Sigmoid colon (tissue), 6 donors: ENCODE measurements at regions not wholly inside any gene's neighbourhood (a gene's known extent, or its start where the extent isn't known, plus 50 kb on each side); places are given as distances from the start of the nearest gene placed in this dataset.

ENCODE experiments used
- DNase-seq: peaks from one replicate; pipeline ENCODE4 v3.0.0-alpha.2; 2019
- H3K27ac ChIP-seq, 4 donors: fragments of 200-600 bp; sonication (generic); one replicate each; pipeline ENCODE4 v1.5.1; 2016 to 2019; ENCODE audit warnings: mild to moderate bottlenecking in 1 of 4
- H3K27me3 ChIP-seq, 3 donors: fragments of 200-600 bp; sonication (generic); one replicate each; pipeline ENCODE4 v1.5.1; 2019; ENCODE audit warnings: mild to moderate bottlenecking in 1 of 3
- H3K36me3 ChIP-seq, 4 donors: fragments of 200-600 bp; sonication (generic); one replicate each; pipeline ENCODE4 v1.5.1; 2016 to 2019
- H3K4me1 ChIP-seq, 4 donors: fragments of 200-600 bp; sonication (generic); one replicate each; pipeline ENCODE4 v1.5.1; 2017 to 2019
- H3K4me3 ChIP-seq, 4 donors: fragments of 200-600 bp; sonication (generic); one replicate each; pipeline ENCODE4 v1.5.1; 2017 to 2019; ENCODE audit warnings: mild to moderate bottlenecking in 2 of 4, moderate library complexity in 1 of 4
- H3K9me3 ChIP-seq, 4 donors: fragments of 200-600 bp in 3 of 4; sonication (generic) in 3 of 4; one replicate each; pipeline versions ENCODE4 v1.5.1 to v1.6.1; 2013 to 2019
- EP300 ChIP-seq, 4 donors: sonication (generic); formaldehyde crosslinking; IDR thresholded peaks; one replicate each; pipeline ENCODE4 v1.6.1; 2017; ENCODE audit warnings: antibody characterized with exemption in 4 of 4
- POLR2A ChIP-seq, 2 donors: fragments of 450-650 bp; IDR thresholded peaks; one replicate each; pipeline ENCODE4 v1.6.1; 2016; ENCODE audit warnings: antibody characterized with exemption in 2 of 2, mild to moderate bottlenecking in 2 of 2, moderate library complexity in 2 of 2
- POLR2AphosphoS5 ChIP-seq, 4 donors: sonication (generic); formaldehyde crosslinking; IDR thresholded peaks; one replicate each; pipeline ENCODE4 v1.6.1; 2017; ENCODE audit warnings: antibody characterized with exemption in 4 of 4
- WGBS, 2 donors: extraction: QIAGEN DNeasy Blood & Tissue Kit; methylation state at CpG; one replicate each; pipeline ENCODE4 v1.1.7; 2013; 5-methylcytosine and 5-hydroxymethylcytosine counted together
- intact Hi-C: fragments of 100-400 bp; cut with DNase I; formaldehyde crosslinking; loops from one replicate; pipeline ENCODE4 v1.15.1; 2023
- TF ChIP-seq, protein P1 (sequence below), 4 experiments: fragments of 450-650 bp in 3 of 4; fragments of 200-600 bp in 1 of 4; IDR thresholded peaks; one replicate each; pipeline ENCODE4 v1.5.1; 2016 to 2019; ENCODE audit warnings: antibody characterized with exemption in 4 of 4, mild to moderate bottlenecking in 3 of 4, moderate library complexity in 2 of 4
- donor health status: healthy with polysubstance abuse.
- donor health status: healthy.

DNA sequence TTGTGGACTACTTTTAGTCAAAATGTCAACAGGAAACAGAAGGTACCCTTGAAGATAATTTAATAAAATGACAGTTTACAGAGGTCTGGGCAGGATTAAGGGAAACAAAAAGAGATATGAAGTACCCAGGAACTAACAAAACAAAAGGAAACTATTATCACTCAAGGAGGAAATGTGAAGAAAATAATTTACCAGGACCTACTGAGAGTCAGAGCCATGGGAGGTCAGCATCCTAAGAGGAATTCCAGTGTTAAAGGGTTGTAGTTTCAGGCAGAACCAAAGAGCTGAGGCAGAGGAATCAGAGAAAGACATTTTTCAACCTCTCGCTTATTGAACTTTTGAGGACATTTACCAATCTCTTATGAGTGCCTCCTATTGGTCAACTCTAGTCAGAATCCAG is 408.9 kb upstream of the CBLB start:
- Histone ChIP-seq H3K4me3 (no peak overlapping the region), H3K27me3 (no peaks in the 10 kb centered on the region), H3K36me3 (no peaks in the 10 kb centered on the region), H3K9me3 (no peaks in the 10 kb centered on the region), H3K4me1 (peaks cover 0 to 8% (median 0%) of the 10 kb centered on the region in 4 donors), H3K27ac (no peak overlapping the region)
- 94 to 99% methylated on average over 1 of the region's 1 CpG for WGBS, 2 donors
- no peak for TF ChIP-seq EP300 (IDR thresholded peaks at IDR 0.05)
- no peak for TF ChIP-seq POLR2AphosphoS5 (IDR thresholded peaks at IDR 0.05)
- no peak for TF ChIP-seq POLR2A (IDR thresholded peaks at IDR 0.05)
- TF ChIP-seq, protein P1, sequence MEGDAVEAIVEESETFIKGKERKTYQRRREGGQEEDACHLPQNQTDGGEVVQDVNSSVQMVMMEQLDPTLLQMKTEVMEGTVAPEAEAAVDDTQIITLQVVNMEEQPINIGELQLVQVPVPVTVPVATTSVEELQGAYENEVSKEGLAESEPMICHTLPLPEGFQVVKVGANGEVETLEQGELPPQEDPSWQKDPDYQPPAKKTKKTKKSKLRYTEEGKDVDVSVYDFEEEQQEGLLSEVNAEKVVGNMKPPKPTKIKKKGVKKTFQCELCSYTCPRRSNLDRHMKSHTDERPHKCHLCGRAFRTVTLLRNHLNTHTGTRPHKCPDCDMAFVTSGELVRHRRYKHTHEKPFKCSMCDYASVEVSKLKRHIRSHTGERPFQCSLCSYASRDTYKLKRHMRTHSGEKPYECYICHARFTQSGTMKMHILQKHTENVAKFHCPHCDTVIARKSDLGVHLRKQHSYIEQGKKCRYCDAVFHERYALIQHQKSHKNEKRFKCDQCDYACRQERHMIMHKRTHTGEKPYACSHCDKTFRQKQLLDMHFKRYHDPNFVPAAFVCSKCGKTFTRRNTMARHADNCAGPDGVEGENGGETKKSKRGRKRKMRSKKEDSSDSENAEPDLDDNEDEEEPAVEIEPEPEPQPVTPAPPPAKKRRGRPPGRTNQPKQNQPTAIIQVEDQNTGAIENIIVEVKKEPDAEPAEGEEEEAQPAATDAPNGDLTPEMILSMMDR (IDR thresholded peaks at IDR 0.05) = no peak
- no peak for DNase-seq
- intact Hi-C loops = no loop called here

DNA sequence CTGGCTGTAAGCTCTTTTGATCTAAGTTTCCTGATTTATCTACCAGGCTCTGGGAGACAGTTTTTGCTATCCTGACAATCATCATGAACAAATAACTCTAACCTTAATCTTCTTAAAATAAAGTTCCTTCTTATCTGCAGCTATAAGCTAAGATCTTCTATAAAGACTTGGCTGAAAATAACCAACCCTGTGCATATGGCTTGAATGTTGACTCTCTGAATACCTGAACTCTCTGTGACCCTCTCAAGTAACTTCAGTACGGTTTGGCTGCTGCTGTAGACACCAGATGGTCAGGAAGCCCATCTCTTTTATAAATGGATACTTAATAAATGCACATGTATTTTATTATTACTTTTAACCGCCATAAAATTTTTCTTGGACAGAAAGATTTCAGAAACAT is 412.4 kb upstream of the CBLB start:
- DNase-seq = no peak
- WGBS, 2 donors = 10 to 28% methylated on average over 2 of the region's 2 CpGs
- no peaks in the 10 kb centered on the region for H3K9me3 ChIP-seq
- H3K36me3 ChIP-seq = no peaks in the 10 kb centered on the region
- no peak overlapping the region for H3K27ac ChIP-seq
- no peaks in the 10 kb centered on the region for H3K27me3 ChIP-seq
- intact Hi-C loops = no loop called here
- H3K4me3 ChIP-seq = no peak overlapping the region
- no peak for TF ChIP-seq POLR2A (IDR thresholded peaks at IDR 0.05)
- no peak for TF ChIP-seq POLR2AphosphoS5 (IDR thresholded peaks at IDR 0.05)
- TF ChIP-seq EP300 (IDR thresholded peaks at IDR 0.05) = no peak
- TF ChIP-seq, protein P1 (IDR thresholded peaks at IDR 0.05) = no peak
- H3K4me1 ChIP-seq = peaks cover 0 to 6% (median 0%) of the 10 kb centered on the region in 4 donors

DNA sequence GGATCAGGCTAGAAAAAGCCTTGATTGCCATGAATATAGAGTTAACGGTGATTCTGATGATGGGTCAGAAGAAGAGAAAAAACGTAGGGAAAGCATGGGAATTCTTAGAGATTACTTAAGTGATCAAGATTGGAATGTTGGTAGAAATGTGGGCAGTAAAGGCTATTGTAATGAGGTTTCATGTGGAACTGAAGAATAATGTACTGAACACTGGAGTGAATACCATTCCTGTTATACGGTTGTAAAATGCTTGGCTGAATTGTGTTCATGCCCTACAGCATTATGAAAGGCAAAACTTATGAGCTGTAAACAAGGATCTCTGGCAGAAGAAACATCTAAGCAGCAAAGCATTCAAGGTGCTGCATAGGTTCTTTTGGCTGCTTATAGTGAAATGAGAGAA is 414.1 kb upstream of the CBLB start:
- intact Hi-C loops = no loop called here
- no peaks in the 10 kb centered on the region for H3K27me3 ChIP-seq
- DNase-seq = no peak
- WGBS, 2 donors = 84 to 88% methylated on average over 3 of the region's 3 CpGs
- no peak overlapping the region for H3K27ac ChIP-seq
- no peaks in the 10 kb centered on the region for H3K36me3 ChIP-seq
- H3K9me3 ChIP-seq = no peaks in the 10 kb centered on the region
- no peaks in the 10 kb centered on the region for H3K4me1 ChIP-seq
- TF ChIP-seq POLR2A (IDR thresholded peaks at IDR 0.05) (no peak), EP300 (IDR thresholded peaks at IDR 0.05) (no peak), POLR2AphosphoS5 (IDR thresholded peaks at IDR 0.05) (no peak)
- TF ChIP-seq, protein P1 (IDR thresholded peaks at IDR 0.05) = no peak
- H3K4me3 ChIP-seq = no peak overlapping the region

DNA sequence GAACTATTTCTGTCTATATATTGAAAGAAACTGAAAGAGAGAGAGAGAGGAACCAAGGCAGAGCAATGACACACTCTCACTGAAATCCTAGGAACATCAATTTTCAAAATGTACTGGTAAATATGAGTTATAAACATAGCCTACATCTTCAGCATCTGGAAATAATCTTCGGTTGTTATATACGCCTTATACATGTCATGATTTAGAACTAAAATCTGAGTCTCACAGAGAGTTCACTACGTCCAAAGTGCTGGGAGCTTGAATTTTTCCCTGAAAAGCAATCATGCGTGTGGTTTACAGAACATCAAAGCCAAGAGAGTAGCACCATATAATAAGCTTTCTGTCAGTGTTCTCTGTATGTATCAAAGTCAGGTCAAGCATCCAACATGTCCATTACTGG is 420.0 kb upstream of the CBLB start:
- intact Hi-C loops = no loop called here
- no peak overlapping the region for H3K4me3 ChIP-seq
- DNase-seq = no peak
- H3K4me1 ChIP-seq = no peaks in the 10 kb centered on the region
- H3K27me3 ChIP-seq = no peaks in the 10 kb centered on the region
- no peaks in the 10 kb centered on the region for H3K9me3 ChIP-seq
- no peaks in the 10 kb centered on the region for H3K36me3 ChIP-seq
- H3K27ac ChIP-seq = no peak overlapping the region
- 92 to 93% methylated on average over 4 of the region's 4 CpGs for WGBS, 2 donors
- TF ChIP-seq POLR2AphosphoS5 (IDR thresholded peaks at IDR 0.05) (no peak), POLR2A (IDR thresholded peaks at IDR 0.05) (no peak), EP300 (IDR thresholded peaks at IDR 0.05) (no peak)
- TF ChIP-seq, protein P1 (IDR thresholded peaks at IDR 0.05) = no peak

DNA sequence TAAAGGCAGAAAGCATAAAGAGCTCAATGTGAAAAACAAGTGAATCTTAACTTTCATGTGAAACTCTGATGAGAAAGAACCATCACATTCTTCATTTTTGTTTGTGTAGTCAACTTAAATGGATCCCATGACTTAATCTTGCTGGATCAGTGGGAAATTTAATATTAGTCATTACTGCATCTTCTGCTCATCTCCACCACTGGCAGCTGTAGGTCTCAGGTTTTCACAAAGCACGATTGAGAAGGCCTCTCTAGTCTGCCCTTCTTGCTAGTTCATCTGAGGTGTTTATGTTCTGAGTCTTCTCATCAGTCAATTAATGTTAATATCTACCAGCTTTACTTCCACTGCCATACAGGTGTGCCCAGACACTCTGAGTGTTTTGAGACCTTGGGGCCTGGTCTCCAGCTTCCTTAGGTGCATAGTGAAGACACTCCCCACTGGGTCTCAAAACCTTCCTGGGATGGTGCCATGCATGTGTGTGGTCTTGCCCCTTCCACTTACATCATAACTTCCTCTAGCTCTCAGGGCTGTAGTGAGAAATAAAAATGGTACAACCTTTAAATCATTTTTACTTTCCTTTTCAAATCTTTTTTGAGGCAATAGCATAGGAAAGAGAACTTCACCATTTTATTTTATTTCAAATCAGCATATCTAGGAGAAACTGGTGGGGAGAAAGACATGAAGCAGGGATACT is 421.6 kb upstream of the CBLB start:
- no peak overlapping the region for H3K27ac ChIP-seq
- no peak overlapping the region for H3K4me3 ChIP-seq
- no peaks in the 10 kb centered on the region for H3K36me3 ChIP-seq
- 76 to 85% methylated on average over 1 of the region's 1 CpG for WGBS, 2 donors
- H3K4me1 ChIP-seq = no peaks in the 10 kb centered on the region
- intact Hi-C loops = no loop called here
- no peak for DNase-seq
- TF ChIP-seq, protein P1 (IDR thresholded peaks at IDR 0.05) = no peak
- TF ChIP-seq POLR2AphosphoS5 (IDR thresholded peaks at IDR 0.05) = no peak
- TF ChIP-seq POLR2A (IDR thresholded peaks at IDR 0.05) = no peak
- TF ChIP-seq EP300 (IDR thresholded peaks at IDR 0.05) = no peak
- H3K9me3 ChIP-seq = no peaks in the 10 kb centered on the region
- no peaks in the 10 kb centered on the region for H3K27me3 ChIP-seq
